ENCODE measurements at regions not wholly inside any gene's neighbourhood (a gene's known extent, or its start where the extent isn't known, plus 50 kb on each side); places are given as distances from the start of the nearest gene placed in this dataset.
A peak's percentile ranks its signal among the peaks of the same experiment; 100 is the strongest.

GRCh38 chrX:10747975-10748374 lies 127.6 kb upstream of the MID1 start:
- no peak for DNase-seq (ENCODE audit: low read depth in 2 of 2)

- DNase-seq (ENCODE audit: low read depth in 2 of 2), result no peak
Observed at GRCh38 chrX:10749113-10749512, 128.7 kb upstream of the MID1 start.

GRCh38 chrX:10750581-10750980 lies 130.2 kb upstream of the MID1 start:
- no peak for DNase-seq (ENCODE audit: low read depth in 2 of 2)

- DNase-seq (ENCODE audit: low read depth in 2 of 2), result no peak
Observed at GRCh38 chrX:10753116-10753515, 132.7 kb upstream of the MID1 start.

GRCh38 chrX:10754445-10754844 lies 134.1 kb upstream of the MID1 start:
- DNase-seq (ENCODE audit: low read depth in 2 of 2), result no peak

GRCh38 chrX:10755439-10756334 lies 135.3 kb upstream of the MID1 start:
- DNase-seq (ENCODE audit: low read depth in 2 of 2), result peak; percentile 37 to 42

GRCh38 chrX:10756441-10756840 lies 136.1 kb upstream of the MID1 start:
- DNase-seq (ENCODE audit: low read depth in 2 of 2), result peak in 1 of 2 donors; percentile 57

GRCh38 chrX:10759141-10759799 lies 138.9 kb upstream of the MID1 start:
- no peak for DNase-seq (ENCODE audit: low read depth in 2 of 2)

- no peak for DNase-seq (ENCODE audit: low read depth in 2 of 2)
Observed at GRCh38 chrX:10761447-10761846, 141.1 kb upstream of the MID1 start.

GRCh38 chrX:10769195-10769594 lies 148.8 kb upstream of the MID1 start:
- peak; percentile 1 to 32 for DNase-seq (ENCODE audit: low read depth in 2 of 2)

GRCh38 chrX:10769696-10770619 lies 149.6 kb upstream of the MID1 start:
- peak in 1 of 2 donors; percentile 3 for DNase-seq (ENCODE audit: low read depth in 2 of 2)

GRCh38 chrX:10773318-10773717 lies 152.9 kb upstream of the MID1 start:
- no peak for DNase-seq (ENCODE audit: low read depth in 2 of 2)

- DNase-seq (ENCODE audit: low read depth in 2 of 2), result no peak
Observed at GRCh38 chrX:10781847-10782530, 161.6 kb upstream of the MID1 start.

GRCh38 chrX:10783451-10783995 lies 163.1 kb upstream of the MID1 start:
- DNase-seq (ENCODE audit: low read depth in 2 of 2), result no peak

GRCh38 chrX:10787264-10787663 lies 166.9 kb upstream of the MID1 start:
- no peak for DNase-seq (ENCODE audit: low read depth in 2 of 2)

GRCh38 chrX:10794203-10794630 lies 173.8 kb upstream of the MID1 start:
- DNase-seq (ENCODE audit: low read depth in 2 of 2), result no peak

GRCh38 chrX:10795721-10796120 lies 175.3 kb upstream of the MID1 start:
- DNase-seq (ENCODE audit: low read depth in 2 of 2), result no peak

- DNase-seq (ENCODE audit: low read depth in 2 of 2), result peak in 1 of 2 donors; percentile 10
Observed at GRCh38 chrX:10797466-10797865, 177.1 kb upstream of the MID1 start.

GRCh38 chrX:10798041-10798440 lies 177.7 kb upstream of the MID1 start:
- DNase-seq (ENCODE audit: low read depth in 2 of 2), result no peak

GRCh38 chrX:10800796-10801195 lies 180.4 kb upstream of the MID1 start:
- DNase-seq (ENCODE audit: low read depth in 2 of 2), result no peak

- DNase-seq (ENCODE audit: low read depth in 2 of 2), result no peak
Observed at GRCh38 chrX:10811111-10811510, 190.7 kb upstream of the MID1 start.

Data from dermis microvascular lymphatic vessel endothelial cell (primary cell).